ENCODE measurements at regions not wholly inside any gene's neighbourhood (a gene's known extent, or its start where the extent isn't known, plus 50 kb on each side); places are given as distances from the start of the nearest gene placed in this dataset.

DNA sequence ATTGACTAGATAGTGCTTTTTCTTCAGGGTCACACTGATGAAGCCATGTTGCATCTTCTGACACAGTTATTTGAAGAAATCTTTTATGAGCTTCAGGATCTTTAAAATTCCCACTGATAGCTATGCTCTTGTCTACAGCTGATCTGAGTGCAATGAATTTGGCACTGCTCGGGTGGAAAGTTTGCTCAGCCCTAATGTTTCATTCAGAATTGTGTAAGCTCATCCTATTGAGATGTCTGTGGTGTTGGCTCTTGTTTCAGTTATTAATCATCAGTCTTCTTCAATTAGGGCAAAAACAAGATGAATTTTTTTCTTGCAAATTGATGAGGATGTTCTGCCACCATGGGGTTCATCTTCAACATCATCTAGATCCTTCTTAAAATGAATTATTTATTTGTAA, 1387.0 kb upstream of the RAG2 start:
- Histone ChIP-seq H3K9me3 (replicated peaks; ENCODE audit: control insufficient read depth, insufficient read depth, low read length) (no peaks in the 10 kb centered on the region), H3K4me3 (no peak overlapping the region), H4K20me1 (ENCODE audit: control insufficient read depth, insufficient read depth) (no peaks in the 10 kb centered on the region), H3K27ac (ENCODE audit: control insufficient read depth, insufficient read depth) (no peak overlapping the region), H3K4me2 (ENCODE audit: control insufficient read depth, insufficient read depth) (no peak overlapping the region), H3K27me3 (replicated peaks in 1 of 2; ENCODE audit: control insufficient read depth in 2 of 2, insufficient read depth in 2 of 2, low read length in 1 of 2) (no peaks in the 10 kb centered on the region), H3K9ac (ENCODE audit: control insufficient read depth, insufficient read depth, low read length) (no peak overlapping the region), H3K36me3 (ENCODE audit: control insufficient read depth in 2 of 2, insufficient read depth in 2 of 2, low read length in 1 of 2) (no peaks in the 10 kb centered on the region), H3K79me2 (ENCODE audit: control insufficient read depth, insufficient read depth, low read length) (no peaks in the 10 kb centered on the region), H3K4me1 (ENCODE audit: control insufficient read depth, insufficient read depth, low read length) (no peaks in the 10 kb centered on the region), H2AFZ (ENCODE audit: control insufficient read depth, low read depth, low read length) (no peak overlapping the region)
- ChIA-PET POLR2A (no interaction called here), SMC1A (ENCODE audit: uncharacterized antibody, unreplicated experiment) (no interaction called here), CTCF (no interaction called here), RAD21 (ENCODE audit: unreplicated experiment) (no interaction called here)
- in situ Hi-C loops (cut with MboI) (no loop called here), intact Hi-C loops (cut with micrococcal nuclease; ENCODE audit: unreplicated experiment) (no loop called here)
- WGBS (ENCODE audit: insufficient coverage, insufficient replicate concordance, low lambda C conversion rate, missing lambda C conversion rate) = 18% methylated on average over 1 of the region's 1 CpG
- FAIRE-seq (no peak), DNase-seq (ENCODE audit: low read depth, low spot score) (no peak), ATAC-seq (no peak)
- TF ChIP-seq, protein P1, sequence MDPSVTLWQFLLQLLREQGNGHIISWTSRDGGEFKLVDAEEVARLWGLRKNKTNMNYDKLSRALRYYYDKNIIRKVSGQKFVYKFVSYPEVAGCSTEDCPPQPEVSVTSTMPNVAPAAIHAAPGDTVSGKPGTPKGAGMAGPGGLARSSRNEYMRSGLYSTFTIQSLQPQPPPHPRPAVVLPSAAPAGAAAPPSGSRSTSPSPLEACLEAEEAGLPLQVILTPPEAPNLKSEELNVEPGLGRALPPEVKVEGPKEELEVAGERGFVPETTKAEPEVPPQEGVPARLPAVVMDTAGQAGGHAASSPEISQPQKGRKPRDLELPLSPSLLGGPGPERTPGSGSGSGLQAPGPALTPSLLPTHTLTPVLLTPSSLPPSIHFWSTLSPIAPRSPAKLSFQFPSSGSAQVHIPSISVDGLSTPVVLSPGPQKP (IDR thresholded peaks at IDR 0.05; ENCODE audit: low read depth, low read length) = no peak
- TF ChIP-seq ZNF384 (IDR thresholded peaks at IDR 0.05; ENCODE audit: borderline replicate concordance, low read depth, low read length) (no peak), RBBP5 (conservative IDR thresholded peaks at IDR 0.05) (no peak), STAT1 (conservative IDR thresholded peaks at IDR 0.05) (no peak), NR2C2 (IDR thresholded peaks at IDR 0.05; ENCODE audit: borderline replicate concordance, control insufficient read depth, insufficient read length, low read depth) (no peak), RAD51 (IDR thresholded peaks at IDR 0.05) (no peak)
- no TSS peak for BruUV-seq (replicated peaks)

DNA sequence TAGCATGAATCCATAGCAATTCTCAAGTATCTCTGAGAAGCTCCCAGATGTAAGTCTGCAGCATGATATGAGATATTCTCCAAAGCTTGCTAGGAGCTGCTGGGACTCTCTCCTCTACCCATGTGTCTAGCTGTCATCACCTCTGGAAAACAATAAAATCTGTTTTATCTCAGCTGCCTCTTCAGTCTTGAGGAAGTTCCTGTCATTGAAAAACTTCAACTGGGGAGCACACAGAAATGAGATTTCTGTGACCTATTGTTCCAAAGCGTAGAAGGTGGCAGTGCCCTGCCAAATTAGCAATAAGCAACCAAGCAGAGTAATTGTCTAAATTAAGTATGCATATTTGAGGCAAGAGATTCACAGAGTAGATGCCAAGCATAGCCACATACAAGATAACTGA, 1380.6 kb upstream of the RAG2 start:
- in situ Hi-C loops (cut with MboI) = no loop called here
- CTCF ChIA-PET = no interaction called here
- H4K20me1 ChIP-seq (ENCODE audit: control insufficient read depth, insufficient read depth) = no peaks in the 10 kb centered on the region
- POLR2A ChIA-PET = no interaction called here
- FAIRE-seq = no peak
- RAD21 ChIA-PET (ENCODE audit: unreplicated experiment) = no interaction called here
- no peak overlapping the region for H2AFZ ChIP-seq (ENCODE audit: control insufficient read depth, low read depth, low read length)
- intact Hi-C loops (cut with micrococcal nuclease; ENCODE audit: unreplicated experiment) = no loop called here
- SMC1A ChIA-PET (ENCODE audit: uncharacterized antibody, unreplicated experiment) = interaction anchor here (1.3 kb wide), 1 partner anchor 9 kb away, joined by 4 read pairs; no protein-coding TSS in a partner anchor
- H3K36me3 ChIP-seq (ENCODE audit: control insufficient read depth in 2 of 2, insufficient read depth in 2 of 2, low read length in 1 of 2) = no peaks in the 10 kb centered on the region
- DNase-seq (ENCODE audit: low read depth, low spot score) = no peak
- no peaks in the 10 kb centered on the region for H3K4me1 ChIP-seq (ENCODE audit: control insufficient read depth, insufficient read depth, low read length)
- 0% methylated on average over 1 of the region's 1 CpG for WGBS (ENCODE audit: insufficient coverage, insufficient replicate concordance, low lambda C conversion rate, missing lambda C conversion rate)
- H3K9me3 ChIP-seq (replicated peaks; ENCODE audit: control insufficient read depth, insufficient read depth, low read length) = no peaks in the 10 kb centered on the region
- H3K4me3 ChIP-seq = no peak overlapping the region
- H3K27ac ChIP-seq (ENCODE audit: control insufficient read depth, insufficient read depth) = no peak overlapping the region
- no peaks in the 10 kb centered on the region for H3K27me3 ChIP-seq (replicated peaks in 1 of 2; ENCODE audit: control insufficient read depth in 2 of 2, insufficient read depth in 2 of 2, low read length in 1 of 2)
- no TSS peak for BruUV-seq (replicated peaks)
- no peak overlapping the region for H3K4me2 ChIP-seq (ENCODE audit: control insufficient read depth, insufficient read depth)
- no peak overlapping the region for H3K9ac ChIP-seq (ENCODE audit: control insufficient read depth, insufficient read depth, low read length)
- ATAC-seq = no peak
- H3K79me2 ChIP-seq (ENCODE audit: control insufficient read depth, insufficient read depth, low read length) = no peaks in the 10 kb centered on the region
- TF ChIP-seq MYC (IDR thresholded peaks at IDR 0.05; ENCODE audit: insufficient read depth, insufficient read length, insufficient replicate concordance, low read length, severe bottlenecking) (no peak), SIN3A (IDR thresholded peaks at IDR 0.05; ENCODE audit: low read depth, low read length) (no peak)
- TF ChIP-seq, protein P2, sequence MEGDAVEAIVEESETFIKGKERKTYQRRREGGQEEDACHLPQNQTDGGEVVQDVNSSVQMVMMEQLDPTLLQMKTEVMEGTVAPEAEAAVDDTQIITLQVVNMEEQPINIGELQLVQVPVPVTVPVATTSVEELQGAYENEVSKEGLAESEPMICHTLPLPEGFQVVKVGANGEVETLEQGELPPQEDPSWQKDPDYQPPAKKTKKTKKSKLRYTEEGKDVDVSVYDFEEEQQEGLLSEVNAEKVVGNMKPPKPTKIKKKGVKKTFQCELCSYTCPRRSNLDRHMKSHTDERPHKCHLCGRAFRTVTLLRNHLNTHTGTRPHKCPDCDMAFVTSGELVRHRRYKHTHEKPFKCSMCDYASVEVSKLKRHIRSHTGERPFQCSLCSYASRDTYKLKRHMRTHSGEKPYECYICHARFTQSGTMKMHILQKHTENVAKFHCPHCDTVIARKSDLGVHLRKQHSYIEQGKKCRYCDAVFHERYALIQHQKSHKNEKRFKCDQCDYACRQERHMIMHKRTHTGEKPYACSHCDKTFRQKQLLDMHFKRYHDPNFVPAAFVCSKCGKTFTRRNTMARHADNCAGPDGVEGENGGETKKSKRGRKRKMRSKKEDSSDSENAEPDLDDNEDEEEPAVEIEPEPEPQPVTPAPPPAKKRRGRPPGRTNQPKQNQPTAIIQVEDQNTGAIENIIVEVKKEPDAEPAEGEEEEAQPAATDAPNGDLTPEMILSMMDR (IDR thresholded peaks at IDR 0.05 in 2 of 3, conservative IDR thresholded peaks at IDR 0.05 in 1 of 3; ENCODE audit: control insufficient read depth in 2 of 3, extremely low read depth in 1 of 3, insufficient read depth in 1 of 3, low read depth in 3 of 3, low read length in 3 of 3) = no peak
- TF ChIP-seq, protein P3, sequence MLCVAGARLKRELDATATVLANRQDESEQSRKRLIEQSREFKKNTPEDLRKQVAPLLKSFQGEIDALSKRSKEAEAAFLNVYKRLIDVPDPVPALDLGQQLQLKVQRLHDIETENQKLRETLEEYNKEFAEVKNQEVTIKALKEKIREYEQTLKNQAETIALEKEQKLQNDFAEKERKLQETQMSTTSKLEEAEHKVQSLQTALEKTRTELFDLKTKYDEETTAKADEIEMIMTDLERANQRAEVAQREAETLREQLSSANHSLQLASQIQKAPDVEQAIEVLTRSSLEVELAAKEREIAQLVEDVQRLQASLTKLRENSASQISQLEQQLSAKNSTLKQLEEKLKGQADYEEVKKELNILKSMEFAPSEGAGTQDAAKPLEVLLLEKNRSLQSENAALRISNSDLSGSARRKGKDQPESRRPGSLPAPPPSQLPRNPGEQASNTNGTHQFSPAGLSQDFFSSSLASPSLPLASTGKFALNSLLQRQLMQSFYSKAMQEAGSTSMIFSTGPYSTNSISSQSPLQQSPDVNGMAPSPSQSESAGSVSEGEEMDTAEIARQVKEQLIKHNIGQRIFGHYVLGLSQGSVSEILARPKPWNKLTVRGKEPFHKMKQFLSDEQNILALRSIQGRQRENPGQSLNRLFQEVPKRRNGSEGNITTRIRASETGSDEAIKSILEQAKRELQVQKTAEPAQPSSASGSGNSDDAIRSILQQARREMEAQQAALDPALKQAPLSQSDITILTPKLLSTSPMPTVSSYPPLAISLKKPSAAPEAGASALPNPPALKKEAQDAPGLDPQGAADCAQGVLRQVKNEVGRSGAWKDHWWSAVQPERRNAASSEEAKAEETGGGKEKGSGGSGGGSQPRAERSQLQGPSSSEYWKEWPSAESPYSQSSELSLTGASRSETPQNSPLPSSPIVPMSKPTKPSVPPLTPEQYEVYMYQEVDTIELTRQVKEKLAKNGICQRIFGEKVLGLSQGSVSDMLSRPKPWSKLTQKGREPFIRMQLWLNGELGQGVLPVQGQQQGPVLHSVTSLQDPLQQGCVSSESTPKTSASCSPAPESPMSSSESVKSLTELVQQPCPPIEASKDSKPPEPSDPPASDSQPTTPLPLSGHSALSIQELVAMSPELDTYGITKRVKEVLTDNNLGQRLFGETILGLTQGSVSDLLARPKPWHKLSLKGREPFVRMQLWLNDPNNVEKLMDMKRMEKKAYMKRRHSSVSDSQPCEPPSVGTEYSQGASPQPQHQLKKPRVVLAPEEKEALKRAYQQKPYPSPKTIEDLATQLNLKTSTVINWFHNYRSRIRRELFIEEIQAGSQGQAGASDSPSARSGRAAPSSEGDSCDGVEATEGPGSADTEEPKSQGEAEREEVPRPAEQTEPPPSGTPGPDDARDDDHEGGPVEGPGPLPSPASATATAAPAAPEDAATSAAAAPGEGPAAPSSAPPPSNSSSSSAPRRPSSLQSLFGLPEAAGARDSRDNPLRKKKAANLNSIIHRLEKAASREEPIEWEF (IDR thresholded peaks at IDR 0.05; ENCODE audit: insufficient replicate concordance, low read depth, low read length) = no peak

All from GM12878 (cell line).